HEK293 (cell line): ENCODE measurements at regions not wholly inside any gene's neighbourhood (a gene's known extent, or its start where the extent isn't known, plus 50 kb on each side); places are given as distances from the start of the nearest gene placed in this dataset.

ENCODE experiments used
- KLF1 ChIP-seq: fragments of 450-650 bp; formaldehyde crosslinking; IDR thresholded peaks from 2 replicates; pipeline ENCODE4 v1.5.1; 2016; ENCODE audit warnings: missing biosample characterization, missing genetic modification characterization
- SALL2 ChIP-seq: fragments of 450-650 bp; formaldehyde crosslinking; IDR thresholded peaks from 2 replicates; pipeline ENCODE4 v1.5.0; 2017; ENCODE audit warnings: missing biosample characterization, mild to moderate bottlenecking, missing genetic modification characterization, borderline replicate concordance
- ZNF184 ChIP-seq: fragments of 450-650 bp; IDR thresholded peaks from 2 replicates; pipeline ENCODE4 v1.5.1; 2018; ENCODE audit warnings: missing biosample characterization, mild to moderate bottlenecking, missing genetic modification characterization
- ZNF248 ChIP-seq: fragments of 450-650 bp; formaldehyde crosslinking; IDR thresholded peaks from 2 replicates; pipeline ENCODE4 v1.5.1; 2017; ENCODE audit warnings: missing biosample characterization, missing genetic modification characterization
- ZNF350 ChIP-seq: fragments of 450-650 bp; formaldehyde crosslinking; IDR thresholded peaks from 2 replicates; pipeline ENCODE4 v1.5.0; 2017; ENCODE audit warnings: missing biosample characterization, mild to moderate bottlenecking, missing genetic modification characterization
- ZNF449 ChIP-seq: fragments of 450-650 bp; formaldehyde crosslinking; IDR thresholded peaks from 2 replicates; pipeline ENCODE4 v1.5.1; 2017; ENCODE audit warnings: missing biosample characterization, mild to moderate bottlenecking, missing genetic modification characterization, moderate library complexity
- ZNF624 ChIP-seq: fragments of 450-650 bp; formaldehyde crosslinking; IDR thresholded peaks from 2 replicates; pipeline ENCODE4 v1.5.1; 2017; ENCODE audit warnings: missing biosample characterization, missing genetic modification characterization
- ZNF654 ChIP-seq: fragments of 450-650 bp; formaldehyde crosslinking; IDR thresholded peaks from 2 replicates; pipeline ENCODE4 v1.5.1; 2016; ENCODE audit warnings: low read depth, missing biosample characterization, missing genetic modification characterization
- ZNF76 ChIP-seq: fragments of 450-650 bp; formaldehyde crosslinking; IDR thresholded peaks from 2 replicates; pipeline ENCODE4; 2016; ENCODE audit warnings: low read depth, missing biosample characterization, missing genetic modification characterization, borderline replicate concordance
- TF ChIP-seq, protein P1 (sequence below): fragments of 450-650 bp; formaldehyde crosslinking; IDR thresholded peaks from 2 replicates; pipeline ENCODE4 v1.5.1; 2016; ENCODE audit warnings: missing biosample characterization, missing genetic modification characterization

DNA sequence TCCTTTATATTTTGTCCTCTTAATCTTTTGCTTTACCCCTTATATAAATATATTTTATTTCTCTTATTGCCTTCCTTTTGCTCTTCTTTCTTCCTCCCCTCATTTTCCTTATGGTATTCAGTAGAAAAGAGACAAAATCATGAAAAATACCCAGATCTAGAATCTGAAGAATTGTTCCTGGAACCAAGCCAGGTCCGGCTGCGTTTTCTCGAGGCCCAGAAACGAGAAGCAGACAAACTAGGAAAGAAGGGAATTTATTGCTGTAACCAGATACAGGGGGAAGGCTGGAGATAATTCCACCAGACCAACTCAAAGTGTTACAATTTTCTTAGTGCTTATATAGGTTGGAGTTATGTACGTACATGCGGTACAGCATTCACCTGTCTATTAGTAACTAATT lies 328.7 kb downstream of the GABRG1 start:
- TF ChIP-seq SALL2 (tag by site-specific recombination) (no peak), ZNF76 (tag by site-specific recombination) (no peak), ZNF654 (no peak), ZNF248 (tag by site-specific recombination) (no peak), ZNF624 (tag by site-specific recombination) (no peak), KLF1 (tag by site-specific recombination) (no peak), ZNF449 (no peak), ZNF350 (tag by site-specific recombination) (no peak), ZNF184 (tag by site-specific recombination) (no peak)
- TF ChIP-seq, protein P1, sequence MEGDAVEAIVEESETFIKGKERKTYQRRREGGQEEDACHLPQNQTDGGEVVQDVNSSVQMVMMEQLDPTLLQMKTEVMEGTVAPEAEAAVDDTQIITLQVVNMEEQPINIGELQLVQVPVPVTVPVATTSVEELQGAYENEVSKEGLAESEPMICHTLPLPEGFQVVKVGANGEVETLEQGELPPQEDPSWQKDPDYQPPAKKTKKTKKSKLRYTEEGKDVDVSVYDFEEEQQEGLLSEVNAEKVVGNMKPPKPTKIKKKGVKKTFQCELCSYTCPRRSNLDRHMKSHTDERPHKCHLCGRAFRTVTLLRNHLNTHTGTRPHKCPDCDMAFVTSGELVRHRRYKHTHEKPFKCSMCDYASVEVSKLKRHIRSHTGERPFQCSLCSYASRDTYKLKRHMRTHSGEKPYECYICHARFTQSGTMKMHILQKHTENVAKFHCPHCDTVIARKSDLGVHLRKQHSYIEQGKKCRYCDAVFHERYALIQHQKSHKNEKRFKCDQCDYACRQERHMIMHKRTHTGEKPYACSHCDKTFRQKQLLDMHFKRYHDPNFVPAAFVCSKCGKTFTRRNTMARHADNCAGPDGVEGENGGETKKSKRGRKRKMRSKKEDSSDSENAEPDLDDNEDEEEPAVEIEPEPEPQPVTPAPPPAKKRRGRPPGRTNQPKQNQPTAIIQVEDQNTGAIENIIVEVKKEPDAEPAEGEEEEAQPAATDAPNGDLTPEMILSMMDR (tag by site-specific recombination), result no peak
